IMR-90 (cell line): ENCODE measurements at regions not wholly inside any gene's neighbourhood (a gene's known extent, or its start where the extent isn't known, plus 50 kb on each side); places are given as distances from the start of the nearest gene placed in this dataset.

Experiments used
- ATAC-seq: fragments of 200-7000 bp; cut with Tn5 transposase; 2 replicates; pipeline ENCODE4 v1.9.1; 2020; ENCODE audit warnings: low read depth, mild to moderate bottlenecking, moderate library complexity
- BruUV-seq: library from RNA; stranded (reverse); fragments of 400-500 nt; replicated peaks from 2 replicates; lab custom pipeline; 2021; lab: Mats Ljungman, UMichigan
- CTCF ChIA-PET: fragments of 300-600 bp; formaldehyde crosslinking; extraction: SDS; loops from one replicate; lab custom pipeline; 2021; ENCODE audit warnings: antibody characterized with exemption; lab: Yijun Ruan, JAX
- POLR2A ChIA-PET: fragments of 300-600 bp; sonication (Branson Sonifier 250); formaldehyde crosslinking; loops from one replicate; lab custom pipeline; 2022; ENCODE audit warnings: antibody characterized with exemption; ENCODE audit not compliant: unreplicated experiment; lab: Charles Lee
- DNase-seq: peaks from one replicate; pipeline ENCODE4 v3.0.0; 2013
- H2AFZ ChIP-seq: replicated peaks from 2 replicates; pipeline ENCODE3; 2013; ENCODE audit warnings: low read length, mild to moderate bottlenecking; ENCODE audit not compliant: poor library complexity
- H2AK5ac ChIP-seq: 2 replicates; pipeline ENCODE4 v1.6.1; 2013; ENCODE audit warnings: low read depth, low read length, inconsistent platforms
- H2AK9ac ChIP-seq: replicated peaks from 2 replicates; pipeline ENCODE3; 2013; ENCODE audit warnings: mild to moderate bottlenecking, low read depth, low read length, moderate library complexity; ENCODE audit not compliant: poor library complexity
- H2BK120ac ChIP-seq: 2 replicates; pipeline ENCODE4 v1.6.1; 2013; ENCODE audit warnings: low read depth, low read length, inconsistent platforms
- H2BK15ac ChIP-seq: 3 replicates; pipeline ENCODE4 v1.6.1; 2013; ENCODE audit warnings: low read depth, low read length, inconsistent platforms
- H2BK20ac ChIP-seq: 2 replicates; pipeline ENCODE4 v1.6.1; 2013; ENCODE audit warnings: low read depth, mild to moderate bottlenecking, inconsistent platforms, low read length, moderate library complexity
- H2BK5ac ChIP-seq: 2 replicates; pipeline ENCODE4 v1.6.1; 2013; ENCODE audit warnings: mild to moderate bottlenecking, low read depth, low read length, inconsistent platforms; ENCODE audit not compliant: poor library complexity, severe bottlenecking
- H3K14ac ChIP-seq: replicated peaks from 2 replicates; pipeline ENCODE4 v1.6.1; 2013; ENCODE audit warnings: low read depth, low read length, inconsistent platforms
- H3K18ac ChIP-seq: 2 replicates; pipeline ENCODE4 v1.6.1; 2013; ENCODE audit warnings: low read depth, low read length, control low read depth
- H3K23ac ChIP-seq: 2 replicates; pipeline ENCODE4 v1.6.1; 2013; ENCODE audit warnings: low read depth, low read length, inconsistent platforms
- H3K27ac ChIP-seq: 2 replicates; pipeline ENCODE4 v1.5.1; 2013; ENCODE audit warnings: mild to moderate bottlenecking, control low read depth, low read length; ENCODE audit not compliant: insufficient read depth
- H3K27me3 ChIP-seq: 2 replicates; pipeline ENCODE4 v1.6.1; 2013; ENCODE audit warnings: low read length; ENCODE audit not compliant: control insufficient read depth, insufficient read depth
- H3K36me3 ChIP-seq: 2 replicates; pipeline ENCODE4 v1.6.1; 2013; ENCODE audit warnings: low read length, mixed read lengths; ENCODE audit not compliant: control insufficient read depth, insufficient read depth
- H3K4ac ChIP-seq: 2 replicates; pipeline ENCODE4 v1.6.1; 2013; ENCODE audit warnings: low read depth, low read length, inconsistent platforms
- H3K4me1 ChIP-seq: 2 replicates; pipeline ENCODE4 v1.6.1; 2013; ENCODE audit warnings: low read length, mixed read lengths; ENCODE audit not compliant: control insufficient read depth, insufficient read depth
- H3K4me2 ChIP-seq: 2 replicates; pipeline ENCODE4 v1.6.1; 2013; ENCODE audit warnings: low read depth, mild to moderate bottlenecking, control low read depth, low read length, moderate library complexity
- H3K4me3 ChIP-seq: 2 replicates; pipeline ENCODE4 v1.5.1; 2013; ENCODE audit warnings: low read depth, mild to moderate bottlenecking, control low read depth, low read length, moderate library complexity; ENCODE audit not compliant: insufficient read depth
- H3K56ac ChIP-seq: 2 replicates; pipeline ENCODE4 v1.6.1; 2013; ENCODE audit warnings: low read length, inconsistent platforms; ENCODE audit not compliant: insufficient read depth; ENCODE audit errors: extremely low read depth
- H3K79me1 ChIP-seq, 2 experiments: 2 replicates each; pipeline ENCODE4 v1.6.1; 2013; ENCODE audit warnings: low read length in 2 of 2, inconsistent platforms in 1 of 2, low read depth in 1 of 2
- H3K9ac ChIP-seq: 2 replicates; pipeline ENCODE4 v1.6.1; 2013; ENCODE audit warnings: low read depth, low read length, control low read depth
- H3K9me1 ChIP-seq: 2 replicates; pipeline ENCODE4 v1.6.1; 2013; ENCODE audit warnings: low read length, inconsistent platforms; ENCODE audit not compliant: insufficient read depth
- H3K9me3 ChIP-seq: 2 replicates; pipeline ENCODE4 v1.6.1; 2013; ENCODE audit warnings: low read length; ENCODE audit not compliant: control insufficient read depth, insufficient read depth
- H4K20me1 ChIP-seq: 2 replicates; pipeline ENCODE4 v1.6.1; 2013; ENCODE audit warnings: low read length, inconsistent platforms; ENCODE audit not compliant: insufficient read depth
- H4K5ac ChIP-seq: 2 replicates; pipeline ENCODE4 v1.6.1; 2013; ENCODE audit warnings: mild to moderate bottlenecking, low read depth, low read length, control low read depth
- H4K8ac ChIP-seq, 2 experiments: 2 replicates each; pipeline ENCODE4 v1.6.1; 2013; ENCODE audit warnings: low read depth in 2 of 2, low read length in 2 of 2, control low read depth in 1 of 2, inconsistent platforms in 1 of 2
- H4K91ac ChIP-seq: 2 replicates; pipeline ENCODE4 v1.6.1; 2013; ENCODE audit warnings: low read depth, low read length, inconsistent platforms; ENCODE audit not compliant: insufficient read depth
- CEBPB ChIP-seq: IDR thresholded peaks from 2 replicates; pipeline ENCODE4 v1.6.1; 2012; ENCODE audit warnings: low read depth, low read length, improper control_type of control experiment
- CHD1 ChIP-seq: IDR thresholded peaks from 2 replicates; pipeline ENCODE4 v1.6.1; 2012; ENCODE audit warnings: low read depth, low read length, improper control_type of control experiment
- MXI1 ChIP-seq: IDR thresholded peaks from 2 replicates; pipeline ENCODE4 v1.6.1; 2012; ENCODE audit warnings: low read depth, mild to moderate bottlenecking, low read length, moderate library complexity, borderline replicate concordance
- RAD21 ChIP-seq: IDR thresholded peaks from 2 replicates; pipeline ENCODE4 v1.6.1; 2012; ENCODE audit warnings: low read length, improper control_type of control experiment
- SMC3 ChIP-seq: fragments of 150-350 bp; IDR thresholded peaks from 2 replicates; pipeline ENCODE4 v1.6.1; 2016; ENCODE audit warnings: low read depth, mild to moderate bottlenecking, antibody characterized with exemption, low read length, moderate library complexity
- dilution Hi-C: fragments of 300-500 bp; cut with HindIII; formaldehyde crosslinking; loops from one replicate; pipeline ENCODE4 v1.14.3; 2018; ENCODE audit warnings: low sequenced_read_pairs; ENCODE audit not compliant: unreplicated experiment
- in situ Hi-C: fragments of 300-500 bp; cut with MboI; formaldehyde crosslinking; loops from 3 replicates; pipeline ENCODE4 v1.14.3; 2019; ENCODE audit warnings: low sequenced_read_pairs, inconsistent platforms, mixed read lengths
- intact Hi-C: fragments of 100-400 bp; cut with micrococcal nuclease; formaldehyde crosslinking; loops from 2 replicates; pipeline ENCODE4 v1.10.0; 2022

- intact Hi-C loops, result no loop called here
- Histone ChIP-seq H3K27ac (no peak overlapping the region), H4K8ac (no peak overlapping the region), H3K18ac (no peak overlapping the region), H3K36me3 (no peaks in the 10 kb centered on the region), H4K5ac (no peak overlapping the region), H3K4me1 (no peaks in the 10 kb centered on the region), H3K4me2 (no peak overlapping the region), H4K91ac (no peak overlapping the region), H3K4ac (no peak overlapping the region), H2BK5ac (no peak overlapping the region), H3K4me3 (no peak overlapping the region), H2BK15ac (no peak overlapping the region), H4K20me1 (no peaks in the 10 kb centered on the region), H2BK20ac (no peak overlapping the region), H3K79me1 (no peaks in the 10 kb centered on the region), H3K27me3 (no peaks in the 10 kb centered on the region), H3K23ac (no peak overlapping the region), H3K9me1 (no peaks in the 10 kb centered on the region), H3K9ac (no peak overlapping the region), H3K56ac (no peak overlapping the region), H2AK9ac (no peak overlapping the region), H2BK120ac (no peak overlapping the region), H3K9me3 (no peaks in the 10 kb centered on the region), H2AFZ (no peak overlapping the region), H3K14ac (no peak overlapping the region), H2AK5ac (no peak overlapping the region)
- DNase-seq (no peak), ATAC-seq (no peak)
- ChIA-PET POLR2A (no interaction called here), CTCF (no interaction called here)
- TF ChIP-seq CEBPB, result no peak
- TF ChIP-seq MXI1, result no peak
- no peak for TF ChIP-seq RAD21
- no peak for TF ChIP-seq CHD1
- TF ChIP-seq SMC3, result no peak
- no TSS peak for BruUV-seq
- dilution Hi-C loops, result no loop called here
- in situ Hi-C loops, result no loop called here
Observed at GRCh38 chr6:113338644-113339043, 518.5 kb upstream of the MARCKS start.
